Tibial artery (tissue), 4 donors: ENCODE measurements at regions not wholly inside any gene's neighbourhood (a gene's known extent, or its start where the extent isn't known, plus 50 kb on each side); places are given as distances from the start of the nearest gene placed in this dataset.

Source experiments
- DNase-seq, 2 donors: peaks; one replicate each; pipeline ENCODE4 v3.0.0-alpha.2; 2019
- H3K27ac ChIP-seq, 2 donors: fragments of 200-600 bp; sonication (generic) in 1 of 2; 1 replicate in 1 of 2; 2 replicates in 1 of 2; pipeline ENCODE4 v1.5.1; 2018 to 2019; ENCODE audit warnings: mild to moderate bottlenecking in 1 of 2
- H3K27me3 ChIP-seq, 2 donors: fragments of 200-600 bp; sonication (generic) in 1 of 2; one replicate each; pipeline versions ENCODE4 v1.5.1 to v1.6.0; 2016 to 2019
- H3K36me3 ChIP-seq, 3 donors: fragments of 200-600 bp; sonication (generic) in 2 of 3; one replicate each; pipeline ENCODE4 v1.5.1; 2016 to 2019; ENCODE audit warnings: mild to moderate bottlenecking in 2 of 3
- H3K4me1 ChIP-seq, 4 donors: fragments of 200-600 bp; sonication (generic) in 2 of 4; 1 replicate in 3 of 4; 2 replicates in 1 of 4; pipeline ENCODE4 v1.5.1; 2016 to 2019
- H3K4me3 ChIP-seq, 2 donors: fragments of 200-600 bp; sonication (generic) in 1 of 2; 1 replicate in 1 of 2; 2 replicates in 1 of 2; pipeline ENCODE4 v1.5.1; 2018 to 2019; ENCODE audit warnings: mild to moderate bottlenecking in 2 of 2
- H3K9me3 ChIP-seq, 3 donors: fragments of 200-600 bp; sonication (generic) in 1 of 3; one replicate each; pipeline ENCODE4 v1.5.1; 2016 to 2019
- intact Hi-C: fragments of 100-400 bp; cut with DNase I; formaldehyde crosslinking; loops from one replicate; pipeline ENCODE4 v1.15.0; 2023; ENCODE audit warnings: low total_unique reads
- TF ChIP-seq, protein P1 (sequence below), 2 experiments: fragments of 200-600 bp in 1 of 2; fragments of 450-650 bp in 1 of 2; IDR thresholded peaks; one replicate each; pipeline ENCODE4 v1.5.1; 2017 to 2019; ENCODE audit warnings: antibody characterized with exemption in 2 of 2, mild to moderate bottlenecking in 1 of 2, moderate library complexity in 1 of 2

DNA sequence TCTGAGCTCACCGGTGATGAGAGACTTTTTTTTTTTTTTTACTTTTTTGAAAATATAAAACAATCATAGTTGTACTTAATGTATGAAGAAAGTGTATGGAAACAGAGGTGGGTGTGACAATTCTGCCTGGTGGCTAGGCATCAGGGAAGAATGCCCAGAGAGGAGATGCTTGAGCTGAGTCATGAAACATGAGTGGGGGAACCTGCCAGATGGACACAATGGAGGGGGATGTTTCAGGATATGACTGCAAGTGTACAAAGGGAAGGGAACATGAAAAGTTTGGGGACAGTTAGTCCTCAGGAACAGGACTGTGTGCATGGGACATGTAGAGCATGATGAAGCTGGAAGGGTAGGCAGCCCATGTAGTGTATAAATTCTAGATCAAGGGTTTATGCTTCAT, 274.2 kb upstream of the E2F7 start:
- Histone ChIP-seq H3K4me1 (no peaks in the 10 kb centered on the region), H3K36me3 (no peaks in the 10 kb centered on the region), H3K27me3 (no peaks in the 10 kb centered on the region), H3K9me3 (no peaks in the 10 kb centered on the region), H3K27ac (no peak overlapping the region), H3K4me3 (no peak overlapping the region)
- TF ChIP-seq, protein P1, sequence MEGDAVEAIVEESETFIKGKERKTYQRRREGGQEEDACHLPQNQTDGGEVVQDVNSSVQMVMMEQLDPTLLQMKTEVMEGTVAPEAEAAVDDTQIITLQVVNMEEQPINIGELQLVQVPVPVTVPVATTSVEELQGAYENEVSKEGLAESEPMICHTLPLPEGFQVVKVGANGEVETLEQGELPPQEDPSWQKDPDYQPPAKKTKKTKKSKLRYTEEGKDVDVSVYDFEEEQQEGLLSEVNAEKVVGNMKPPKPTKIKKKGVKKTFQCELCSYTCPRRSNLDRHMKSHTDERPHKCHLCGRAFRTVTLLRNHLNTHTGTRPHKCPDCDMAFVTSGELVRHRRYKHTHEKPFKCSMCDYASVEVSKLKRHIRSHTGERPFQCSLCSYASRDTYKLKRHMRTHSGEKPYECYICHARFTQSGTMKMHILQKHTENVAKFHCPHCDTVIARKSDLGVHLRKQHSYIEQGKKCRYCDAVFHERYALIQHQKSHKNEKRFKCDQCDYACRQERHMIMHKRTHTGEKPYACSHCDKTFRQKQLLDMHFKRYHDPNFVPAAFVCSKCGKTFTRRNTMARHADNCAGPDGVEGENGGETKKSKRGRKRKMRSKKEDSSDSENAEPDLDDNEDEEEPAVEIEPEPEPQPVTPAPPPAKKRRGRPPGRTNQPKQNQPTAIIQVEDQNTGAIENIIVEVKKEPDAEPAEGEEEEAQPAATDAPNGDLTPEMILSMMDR (IDR thresholded peaks at IDR 0.05) = no peak
- intact Hi-C loops = no loop called here
- DNase-seq = no peak

DNA sequence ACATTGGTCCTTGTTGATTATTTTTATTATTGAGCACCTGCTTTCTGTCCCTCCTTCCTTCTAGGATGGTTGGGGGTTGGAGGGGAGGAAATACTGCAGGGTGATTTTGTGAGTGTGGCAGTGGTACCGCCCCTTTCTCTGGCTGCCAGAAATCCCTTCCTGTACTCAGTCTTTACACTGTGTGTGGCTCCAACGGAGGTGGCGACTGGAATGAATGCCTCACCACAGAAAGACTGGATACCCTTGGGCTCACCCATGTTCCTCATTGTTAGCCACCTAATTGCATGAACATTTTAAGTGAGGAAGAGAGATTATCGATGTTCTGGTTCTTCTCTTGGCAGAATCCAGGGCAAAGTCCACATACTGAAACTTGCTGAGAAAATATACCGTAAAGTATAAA, 272.0 kb upstream of the E2F7 start:
- H3K4me1 ChIP-seq = no peaks in the 10 kb centered on the region
- no peaks in the 10 kb centered on the region for H3K27me3 ChIP-seq
- intact Hi-C loops = no loop called here
- no peaks in the 10 kb centered on the region for H3K9me3 ChIP-seq
- no peak overlapping the region for H3K27ac ChIP-seq
- H3K4me3 ChIP-seq = no peak overlapping the region
- TF ChIP-seq, protein P1 (IDR thresholded peaks at IDR 0.05) = no peak
- DNase-seq = no peak
- no peaks in the 10 kb centered on the region for H3K36me3 ChIP-seq

DNA sequence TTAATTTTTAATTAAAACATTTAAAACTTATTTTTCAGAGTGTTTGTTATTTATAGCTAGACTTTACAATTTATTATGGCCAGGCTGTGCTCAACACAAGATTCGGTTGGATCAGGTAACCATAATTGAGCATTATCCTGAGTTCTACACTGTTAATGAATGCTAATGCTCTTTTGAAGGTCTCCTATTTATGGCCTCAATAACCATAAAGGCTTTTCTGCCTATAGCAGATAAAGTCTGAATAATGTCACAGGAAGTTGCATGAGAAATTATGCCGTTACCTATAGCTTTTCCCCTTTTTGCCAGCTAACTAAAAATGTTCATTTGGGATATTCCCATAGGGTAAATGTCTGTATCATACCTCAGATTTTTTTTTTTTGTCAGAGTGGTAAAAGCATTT, 269.4 kb upstream of the E2F7 start:
- H3K4me3 ChIP-seq = no peak overlapping the region
- no peaks in the 10 kb centered on the region for H3K27me3 ChIP-seq
- no peak overlapping the region for H3K27ac ChIP-seq
- TF ChIP-seq, protein P1 (IDR thresholded peaks at IDR 0.05) = no peak
- intact Hi-C loops = no loop called here
- H3K36me3 ChIP-seq = no peaks in the 10 kb centered on the region
- no peaks in the 10 kb centered on the region for H3K9me3 ChIP-seq
- H3K4me1 ChIP-seq = no peaks in the 10 kb centered on the region
- DNase-seq = no peak

DNA sequence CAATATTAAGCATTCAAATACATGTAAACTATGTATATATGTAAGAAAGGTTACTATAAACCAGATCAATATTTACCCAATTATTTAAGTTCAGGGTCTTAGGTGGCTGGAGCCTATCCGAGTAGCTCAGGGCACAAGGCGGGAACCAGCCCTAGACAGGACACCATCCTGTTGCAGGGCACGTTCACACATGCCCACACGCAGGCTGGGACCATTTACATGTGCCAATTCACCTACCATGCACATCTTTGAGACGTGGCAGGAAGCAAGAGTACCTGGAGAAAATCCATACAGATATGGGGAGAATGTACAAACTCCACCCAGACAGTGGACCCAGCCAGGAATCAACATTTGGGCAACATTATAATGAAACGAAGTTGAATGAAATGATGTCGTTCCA, 263.0 kb upstream of the E2F7 start:
- intact Hi-C loops = no loop called here
- Histone ChIP-seq H3K9me3 (no peaks in the 10 kb centered on the region), H3K36me3 (no peaks in the 10 kb centered on the region), H3K4me1 (peaks cover 0 to 18% (median 9%) of the 10 kb centered on the region in 4 donors), H3K27me3 (peaks cover 0 to 17% of the 10 kb centered on the region in 2 donors), H3K4me3 (no peak overlapping the region), H3K27ac (no peak overlapping the region)
- DNase-seq = no peak
- TF ChIP-seq, protein P1 (IDR thresholded peaks at IDR 0.05) = no peak

DNA sequence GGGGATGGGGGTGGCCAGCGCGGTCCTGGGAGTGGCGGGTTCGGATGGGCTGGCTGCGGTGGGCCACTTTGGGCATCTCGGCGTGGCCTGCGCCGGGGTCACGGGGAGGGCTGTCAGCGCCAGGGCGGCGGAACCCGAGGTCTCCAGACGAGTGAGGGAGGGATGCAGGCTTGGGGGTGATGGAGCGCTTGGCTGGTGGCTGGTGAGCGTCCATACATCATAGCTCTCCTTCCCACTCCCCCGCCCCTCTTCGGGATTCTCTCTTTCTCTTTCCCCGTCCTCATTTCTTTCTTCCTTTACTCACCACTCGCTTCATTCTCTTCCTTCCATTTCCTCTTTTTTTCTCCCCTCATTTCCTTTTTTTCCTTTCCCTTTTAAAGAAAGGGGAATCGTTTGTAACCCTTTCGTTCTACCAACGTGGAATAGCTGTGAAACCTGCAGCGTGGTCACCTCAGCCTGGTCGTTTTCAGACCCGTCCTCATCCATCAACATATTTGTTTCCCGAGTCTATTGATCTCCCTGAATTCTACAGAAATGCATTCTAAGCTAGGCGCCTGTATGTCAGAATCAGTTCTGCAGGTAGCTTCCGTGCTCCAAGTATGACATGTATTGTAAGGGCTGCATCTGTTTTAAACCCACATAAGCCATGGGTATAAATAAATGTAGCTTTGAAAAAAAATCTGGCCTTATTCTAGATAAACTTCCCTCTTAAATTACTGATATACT, 260.3 kb upstream of the E2F7 start:
- TF ChIP-seq, protein P1 (IDR thresholded peaks at IDR 0.05) = no peak
- peaks cover 0 to 29% of the 10 kb centered on the region in 2 donors for H3K27me3 ChIP-seq
- H3K36me3 ChIP-seq = no peaks in the 10 kb centered on the region
- no peak for DNase-seq
- peak overlapping the region; percentile 49 to 57 for H3K4me3 ChIP-seq
- H3K27ac ChIP-seq = no peak overlapping the region
- H3K9me3 ChIP-seq = no peaks in the 10 kb centered on the region
- H3K4me1 ChIP-seq = peaks cover 0 to 18% (median 9%) of the 10 kb centered on the region in 4 donors
- intact Hi-C loops = no loop called here
